HG03139 (cell line): ENCODE measurements at regions not wholly inside any gene's neighbourhood (a gene's known extent, or its start where the extent isn't known, plus 50 kb on each side); places are given as distances from the start of the nearest gene placed in this dataset.
"Not testable (repeated sequence)": the region's sequence is repeated elsewhere in the genome, so short reads cannot be mapped to it uniquely, and the experiment has no call there.

Source experiments
- ATAC-seq: cut with Tn5 transposase; IDR thresholded peaks from one replicate; pipeline ENCODE4 v1.9.1; 2021; ENCODE audit not compliant: unreplicated experiment

- no peak for ATAC-seq
These were observed 187.8 kb downstream of the SHQ1 start for GRCh38 chr3:72660270-72661114.

GRCh38 chr3:72659596-72659995 is 188.6 kb downstream of the SHQ1 start:
- ATAC-seq, result no peak

GRCh38 chr3:72659188-72659587 is 189.1 kb downstream of the SHQ1 start:
- ATAC-seq, result no peak

GRCh38 chr3:72658466-72659100 is 189.7 kb downstream of the SHQ1 start:
- ATAC-seq, result no peak

GRCh38 chr3:72657666-72658065 is 190.6 kb downstream of the SHQ1 start:
- ATAC-seq, result no peak

GRCh38 chr3:72655723-72656122 is 192.5 kb downstream of the SHQ1 start:
- ATAC-seq, result no peak

GRCh38 chr3:72655131-72655551 is 193.1 kb downstream of the SHQ1 start:
- ATAC-seq, result no peak

DNA sequence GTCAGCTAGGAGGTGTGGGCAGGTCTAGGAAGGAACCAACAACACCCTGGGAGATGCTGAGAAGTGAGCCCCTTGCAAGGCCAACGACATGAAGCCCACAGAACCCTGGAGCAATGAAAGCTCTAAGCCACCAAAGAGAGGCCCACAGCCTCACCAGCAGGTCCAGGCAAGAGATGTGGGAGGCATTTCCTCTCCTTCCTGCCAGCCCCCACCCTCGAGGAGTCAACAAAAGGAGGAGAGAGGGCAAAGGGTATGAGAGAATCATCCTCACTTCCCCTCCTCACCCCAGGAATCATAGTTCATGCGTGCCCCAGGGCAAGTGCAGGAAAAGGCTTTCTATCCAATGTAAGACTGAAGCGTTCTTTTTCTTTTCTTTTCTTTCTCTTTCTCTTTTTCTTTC is 195.8 kb downstream of the SHQ1 start:
- ATAC-seq, result no peak

- ATAC-seq, result no peak
These were observed 196.7 kb downstream of the SHQ1 start for GRCh38 chr3:72651498-72651897.

- ATAC-seq, result no peak
These were observed 202.0 kb downstream of the SHQ1 start for GRCh38 chr3:72646263-72646662.

DNA sequence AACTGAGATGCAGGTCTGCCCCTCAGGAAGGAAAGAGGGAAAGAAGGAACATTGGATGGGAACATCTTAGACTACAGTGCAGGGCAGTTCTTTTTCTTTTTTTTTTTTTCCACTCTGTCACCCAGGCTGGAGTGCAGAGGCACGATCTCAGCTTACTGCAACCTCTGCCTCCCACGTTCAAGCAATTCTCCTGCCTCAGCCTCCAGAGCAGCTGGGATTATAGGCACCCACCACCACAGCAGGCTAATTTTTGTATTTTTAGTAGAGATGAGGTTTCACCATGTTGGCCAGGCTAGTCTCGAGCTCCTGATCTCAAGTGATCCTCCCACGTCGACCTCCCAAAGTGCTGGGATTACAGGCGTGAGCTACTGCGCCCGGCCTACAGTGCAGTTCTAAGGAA is 204.6 kb downstream of the SHQ1 start:
- ATAC-seq, result not testable (repeated sequence)

DNA sequence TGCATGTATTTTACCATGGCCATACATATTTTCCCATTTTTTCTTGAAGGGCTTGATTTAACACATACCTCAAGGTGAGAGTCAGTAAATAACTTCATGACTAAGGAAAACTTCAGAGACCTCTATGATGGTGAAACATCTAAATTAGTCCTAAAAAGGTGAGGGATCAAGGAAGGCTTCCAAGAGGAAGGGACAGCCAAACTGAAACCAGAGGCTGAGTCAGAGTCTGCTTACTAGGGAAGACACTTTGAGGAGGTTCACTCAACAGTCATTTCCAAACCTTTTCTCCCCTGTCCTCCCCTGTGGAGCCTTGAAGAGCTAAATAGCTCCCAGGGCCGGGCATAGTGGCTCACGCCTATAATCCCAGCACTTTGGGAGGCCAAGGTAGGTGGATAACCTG is 206.6 kb downstream of the SHQ1 start:
- ATAC-seq, result no peak

GRCh38 chr3:72641072-72641471 is 207.2 kb downstream of the SHQ1 start:
- ATAC-seq, result no peak

GRCh38 chr3:72636969-72637597 is 211.2 kb downstream of the SHQ1 start:
- ATAC-seq, result no peak

- ATAC-seq, result no peak
These were observed 212.7 kb downstream of the SHQ1 start for GRCh38 chr3:72635551-72635950.

- no peak for ATAC-seq
These were observed 214.1 kb downstream of the SHQ1 start for GRCh38 chr3:72634128-72634527.

GRCh38 chr3:72633534-72633933 is 214.7 kb downstream of the SHQ1 start:
- no peak for ATAC-seq

GRCh38 chr3:72633121-72633520 is 215.1 kb downstream of the SHQ1 start:
- no peak for ATAC-seq

GRCh38 chr3:72632129-72632528 is 216.1 kb downstream of the SHQ1 start:
- no peak for ATAC-seq

- no peak for ATAC-seq
These were observed 217.3 kb downstream of the SHQ1 start for GRCh38 chr3:72630969-72631344.

DNA sequence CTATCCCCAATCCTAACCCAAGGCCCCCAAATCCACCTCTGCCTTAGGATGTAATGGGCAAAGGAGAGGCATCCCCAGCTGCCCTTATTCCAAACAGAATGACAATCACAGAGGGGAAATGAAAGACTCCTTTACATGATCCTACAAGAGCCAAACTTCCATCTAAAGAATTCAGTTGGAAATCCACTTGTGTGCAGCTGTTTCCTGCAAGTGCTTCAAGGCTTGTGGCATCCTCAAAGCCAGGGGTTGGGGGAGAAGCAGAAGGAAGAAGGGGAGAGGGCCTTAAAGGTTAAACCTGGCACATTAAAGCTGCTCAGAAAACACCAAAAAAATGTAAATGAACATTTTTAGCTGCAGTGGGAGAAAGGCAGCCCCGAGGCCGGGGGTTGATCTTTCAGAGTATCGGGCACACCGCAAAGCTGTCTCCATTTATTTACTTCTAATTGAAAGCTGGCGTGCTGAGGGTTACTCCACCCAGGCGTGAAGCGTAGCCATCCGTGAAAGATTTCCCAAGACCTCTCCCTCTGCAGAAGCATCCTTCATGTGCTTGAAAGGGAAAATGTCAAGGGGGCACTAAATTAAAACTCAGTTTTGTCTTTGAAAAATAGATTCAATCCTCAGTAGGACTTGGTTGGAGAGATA is 217.8 kb downstream of the SHQ1 start:
- no peak for ATAC-seq

DNA sequence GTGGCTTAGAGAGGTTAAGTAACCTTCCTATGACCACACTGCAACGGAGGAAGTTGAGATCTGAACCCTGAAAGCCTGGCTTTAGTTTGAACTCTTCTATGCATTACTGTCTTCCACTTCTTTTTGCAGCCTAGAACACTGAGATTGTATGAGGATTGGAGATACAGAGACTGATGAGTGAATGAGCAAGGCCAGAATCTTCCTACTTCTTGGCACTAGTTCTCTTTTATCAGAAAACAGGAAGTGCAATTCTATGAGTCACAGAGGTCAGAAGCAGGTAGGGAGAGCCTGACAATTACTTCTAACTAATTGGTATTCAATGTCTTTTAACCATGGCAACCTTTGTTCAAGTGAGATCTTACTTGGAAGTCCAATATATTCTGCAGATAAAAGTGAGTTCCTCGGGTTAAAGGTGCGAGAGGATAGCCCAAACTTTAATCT is 219.0 kb downstream of the SHQ1 start:
- no peak for ATAC-seq
